CD8-positive, alpha-beta memory T cell (primary cell): ENCODE measurements at regions not wholly inside any gene's neighbourhood (a gene's known extent, or its start where the extent isn't known, plus 50 kb on each side); places are given as distances from the start of the nearest gene placed in this dataset.

Source experiments
- CTCF ChIA-PET: fragments of 350-600 bp; sonication (Branson Sonifier 250); formaldehyde crosslinking; loops from one replicate; lab custom pipeline; 2021; ENCODE audit warnings: antibody characterized with exemption; lab: Charles Lee
- POLR2A ChIA-PET: fragments of 350-600 bp; sonication (Branson Sonifier 250); formaldehyde crosslinking; loops from one replicate; lab custom pipeline; 2021; ENCODE audit warnings: antibody characterized with exemption; lab: Charles Lee
- DNase-seq, 5 donors: peaks; one replicate each; pipeline versions ENCODE4 v3.0.0 to v3.0.0-alpha.2; 2020 to 2022; ENCODE audit warnings: mixed read lengths in 1 of 5
- H3K27ac ChIP-seq: one replicate; pipeline ENCODE4 v1.7.0; 2013; ENCODE audit warnings: low read depth, mild to moderate bottlenecking, low read length, moderate library complexity
- H3K27me3 ChIP-seq: 2 replicates; pipeline ENCODE4 v1.7.0; 2013; ENCODE audit warnings: low read length, mild to moderate bottlenecking; ENCODE audit not compliant: insufficient read depth, poor library complexity, severe bottlenecking
- H3K36me3 ChIP-seq: 2 replicates; pipeline ENCODE4 v1.7.0; 2013; ENCODE audit warnings: mild to moderate bottlenecking, low read length, moderate library complexity; ENCODE audit not compliant: insufficient read depth
- H3K4me1 ChIP-seq: 2 replicates; pipeline ENCODE4 v1.7.0; 2013; ENCODE audit warnings: mild to moderate bottlenecking, low read length, moderate library complexity; ENCODE audit not compliant: insufficient read depth
- H3K4me3 ChIP-seq: 2 replicates; pipeline ENCODE4 v1.7.0; 2013; ENCODE audit warnings: mild to moderate bottlenecking, low read length
- H3K9me3 ChIP-seq: 2 replicates; pipeline ENCODE4 v1.7.0; 2013; ENCODE audit warnings: mild to moderate bottlenecking, low read length
- H3K27ac Mint-ChIP-seq, 8 donors: one replicate each; pipeline ENCODE4 v1.8.0; 2020 to 2021; ENCODE audit warnings: mixed read lengths in 8 of 8, mild to moderate bottlenecking in 6 of 8, inconsistent platforms in 3 of 8, moderate library complexity in 3 of 8
- H3K27me3 Mint-ChIP-seq, 2 donors: one replicate each; pipeline ENCODE4 v1.8.0; 2020 to 2021; ENCODE audit warnings: mixed read lengths in 2 of 2, mild to moderate bottlenecking in 1 of 2, moderate library complexity in 1 of 2
- H3K36me3 Mint-ChIP-seq, 3 donors: one replicate each; pipeline ENCODE4 v1.8.0; 2020 to 2021; ENCODE audit warnings: mixed read lengths in 3 of 3, inconsistent platforms in 1 of 3, mild to moderate bottlenecking in 1 of 3
- H3K4me1 Mint-ChIP-seq, 3 donors: one replicate each; pipeline ENCODE4 v1.8.0; 2020 to 2021; ENCODE audit warnings: mixed read lengths in 3 of 3, inconsistent platforms in 1 of 3, mild to moderate bottlenecking in 1 of 3
- H3K4me3 Mint-ChIP-seq, 7 donors: one replicate each; pipeline ENCODE4 v1.8.0; 2020 to 2021; ENCODE audit warnings: mixed read lengths in 7 of 7, mild to moderate bottlenecking in 6 of 7, moderate library complexity in 4 of 7, inconsistent platforms in 2 of 7
- H3K9me3 Mint-ChIP-seq, 5 donors: one replicate each; pipeline ENCODE4 v1.8.0; 2020 to 2022; ENCODE audit warnings: mixed read lengths in 5 of 5, mild to moderate bottlenecking in 3 of 5, moderate library complexity in 2 of 5, inconsistent platforms in 1 of 5

DNA sequence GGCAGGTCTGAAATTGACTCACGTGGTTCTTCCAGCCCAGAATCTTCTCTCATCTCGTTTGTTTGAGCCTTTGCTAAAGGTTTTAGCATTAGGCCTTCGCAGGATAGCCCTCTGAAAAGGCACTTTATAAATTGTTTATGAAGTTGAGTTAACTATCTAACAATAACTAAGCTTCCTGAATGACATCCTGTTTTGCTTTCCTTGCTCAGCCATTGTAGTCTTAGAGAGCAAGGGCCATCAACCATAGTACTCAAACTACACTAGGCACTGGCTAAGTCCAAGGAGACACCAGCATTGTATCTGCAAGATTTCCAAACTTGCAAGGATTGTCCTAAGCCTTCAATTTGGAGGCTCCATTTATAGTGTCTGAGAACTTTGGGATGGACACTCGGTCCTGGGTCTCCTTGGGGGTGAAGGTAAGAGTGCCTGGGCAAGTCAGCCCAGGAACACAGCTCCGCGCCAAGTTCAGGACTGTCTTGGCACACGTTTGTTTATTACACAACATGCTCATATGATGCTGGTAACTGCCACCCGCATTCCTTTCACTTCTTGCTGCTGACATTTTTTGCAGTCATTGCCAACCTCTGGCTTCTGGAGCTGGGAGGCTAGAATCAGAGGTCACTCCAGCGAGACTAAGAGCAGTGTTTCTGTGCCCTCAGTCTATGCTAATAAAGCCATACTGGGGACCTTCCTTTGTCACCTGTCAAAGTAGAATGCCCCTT is 151.1 kb downstream of the ESM1 start:
- Histone ChIP-seq H3K9me3 (no peaks in the 10 kb centered on the region), H3K36me3 (no peaks in the 10 kb centered on the region), H3K4me3 (no peak overlapping the region), H3K27me3 (no peaks in the 10 kb centered on the region), H3K27ac (no peak overlapping the region), H3K4me1 (no peaks in the 10 kb centered on the region)
- peaks cover 0 to 1% of the 10 kb centered on the region in 2 donors for H3K27me3 Mint-ChIP-seq
- CTCF ChIA-PET: interaction anchor here (0.7 to 3.5 kb wide), 2 partner anchors 8 to 11 kb away, joined by 4 to 12 read pairs; no protein-coding TSS in a partner anchor
- no peaks in the 10 kb centered on the region for H3K36me3 Mint-ChIP-seq
- DNase-seq: no peak
- POLR2A ChIA-PET: no interaction called here
- H3K9me3 Mint-ChIP-seq: no peaks in the 10 kb centered on the region
- no peak overlapping the region for H3K4me3 Mint-ChIP-seq
- peak overlapping the region in 1 of 8 donors; percentile 0 for H3K27ac Mint-ChIP-seq
- peaks cover 14 to 28% (median 16%) of the 10 kb centered on the region in 3 donors for H3K4me1 Mint-ChIP-seq

GRCh38 chr5:54833590-54833989 is 151.8 kb downstream of the ESM1 start:
- Mint-ChIP-seq H3K4me3 (no peak overlapping the region), H3K36me3 (no peaks in the 10 kb centered on the region), H3K27me3 (peaks cover 0 to 1% of the 10 kb centered on the region in 2 donors), H3K9me3 (no peaks in the 10 kb centered on the region), H3K4me1 (peaks cover 16 to 33% (median 18%) of the 10 kb centered on the region in 3 donors), H3K27ac (peak overlapping the region in 3 of 8 donors; percentile 11 to 33 (median 20))
- Histone ChIP-seq H3K9me3 (no peaks in the 10 kb centered on the region), H3K27ac (no peak overlapping the region), H3K4me1 (no peaks in the 10 kb centered on the region), H3K4me3 (no peak overlapping the region), H3K27me3 (no peaks in the 10 kb centered on the region), H3K36me3 (no peaks in the 10 kb centered on the region)
- ChIA-PET CTCF (interaction anchor here (1.7 to 3.5 kb wide), 3 partner anchors 12 to 316 kb away, joined by 5 to 12 read pairs (median 12); partner anchors contain the start of gene SNX18), POLR2A (no interaction called here)
- DNase-seq: no peak

DNA sequence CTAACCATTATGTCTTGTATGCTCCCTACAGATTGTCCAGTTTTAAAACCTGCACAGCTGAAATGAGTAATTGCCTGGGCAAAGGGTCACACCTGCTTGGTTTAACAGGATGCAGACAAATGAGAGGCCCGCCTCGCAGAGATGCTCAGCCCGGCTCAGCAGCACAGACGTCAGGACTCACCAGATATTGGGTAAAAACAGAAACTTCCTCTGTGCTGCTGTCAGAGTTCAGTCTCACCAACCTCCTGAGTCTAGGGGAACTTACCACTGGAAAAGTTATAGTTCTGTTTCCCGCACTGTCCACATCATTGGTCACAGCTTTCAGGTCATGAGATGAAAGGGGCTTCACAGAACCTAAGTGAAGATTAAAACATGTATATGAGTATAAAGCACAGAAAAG is 152.5 kb downstream of the ESM1 start:
- DNase-seq: no peak
- Histone ChIP-seq H3K4me1 (no peaks in the 10 kb centered on the region), H3K27me3 (no peaks in the 10 kb centered on the region), H3K36me3 (no peaks in the 10 kb centered on the region), H3K4me3 (no peak overlapping the region), H3K9me3 (no peaks in the 10 kb centered on the region), H3K27ac (no peak overlapping the region)
- Mint-ChIP-seq H3K4me1 (peaks cover 16 to 33% (median 18%) of the 10 kb centered on the region in 3 donors), H3K36me3 (no peaks in the 10 kb centered on the region), H3K27ac (peak overlapping the region in 4 of 8 donors; percentile 30 to 63 (median 48)), H3K27me3 (peaks cover 0 to 1% of the 10 kb centered on the region in 2 donors), H3K9me3 (no peaks in the 10 kb centered on the region), H3K4me3 (no peak overlapping the region)
- CTCF ChIA-PET: interaction anchor here (1.7 to 3.5 kb wide), 3 partner anchors 12 to 315 kb away, joined by 5 to 12 read pairs (median 12); partner anchors contain the start of gene SNX18
- POLR2A ChIA-PET: interaction anchor here (0.5 kb wide), 1 partner anchor 54 kb away, joined by 3 read pairs; no protein-coding TSS in a partner anchor

GRCh38 chr5:54832045-54832444 is 153.3 kb downstream of the ESM1 start:
- Mint-ChIP-seq H3K4me3 (no peak overlapping the region), H3K4me1 (peaks cover 16 to 33% (median 18%) of the 10 kb centered on the region in 3 donors), H3K36me3 (peaks cover 0 to under 1% (median 0%) of the 10 kb centered on the region in 3 donors), H3K9me3 (no peaks in the 10 kb centered on the region), H3K27me3 (peaks cover 0 to 1% of the 10 kb centered on the region in 2 donors), H3K27ac (no peak overlapping the region)
- Histone ChIP-seq H3K9me3 (no peaks in the 10 kb centered on the region), H3K27ac (no peak overlapping the region), H3K4me3 (no peak overlapping the region), H3K4me1 (no peaks in the 10 kb centered on the region), H3K27me3 (no peaks in the 10 kb centered on the region), H3K36me3 (no peaks in the 10 kb centered on the region)
- ChIA-PET POLR2A (no interaction called here), CTCF (interaction anchor here (1.7 to 3.2 kb wide), 2 partner anchors 11 to 314 kb away, joined by 5 to 12 read pairs; partner anchors contain the start of gene SNX18)
- no peak for DNase-seq

GRCh38 chr5:54831233-54831632 is 154.2 kb downstream of the ESM1 start:
- Histone ChIP-seq H3K4me1 (no peaks in the 10 kb centered on the region), H3K27ac (no peak overlapping the region), H3K36me3 (no peaks in the 10 kb centered on the region), H3K27me3 (no peaks in the 10 kb centered on the region), H3K4me3 (no peak overlapping the region), H3K9me3 (no peaks in the 10 kb centered on the region)
- CTCF ChIA-PET: interaction anchor here (3.2 kb wide), 1 partner anchor 313 kb away, joined by 12 read pairs; the partner anchor contains the start of gene SNX18
- POLR2A ChIA-PET: no interaction called here
- H3K27ac Mint-ChIP-seq: no peak overlapping the region
- no peak overlapping the region for H3K4me3 Mint-ChIP-seq
- DNase-seq: no peak
- no peaks in the 10 kb centered on the region for H3K9me3 Mint-ChIP-seq
- peaks cover 16 to 33% (median 18%) of the 10 kb centered on the region in 3 donors for H3K4me1 Mint-ChIP-seq
- peaks cover 0 to 1% (median 0%) of the 10 kb centered on the region in 3 donors for H3K36me3 Mint-ChIP-seq
- H3K27me3 Mint-ChIP-seq: peaks cover 0 to 1% of the 10 kb centered on the region in 2 donors

- Histone ChIP-seq H3K27me3 (no peaks in the 10 kb centered on the region), H3K4me1 (no peaks in the 10 kb centered on the region), H3K36me3 (no peaks in the 10 kb centered on the region), H3K4me3 (no peak overlapping the region), H3K27ac (no peak overlapping the region), H3K9me3 (no peaks in the 10 kb centered on the region)
- DNase-seq: no peak
- Mint-ChIP-seq H3K9me3 (peaks cover 0 to 2% (median 0%) of the 10 kb centered on the region in 5 donors), H3K36me3 (peaks cover 0 to 1% (median 0%) of the 10 kb centered on the region in 3 donors), H3K27me3 (peaks cover 0 to 3% of the 10 kb centered on the region in 2 donors), H3K4me3 (no peak overlapping the region), H3K27ac (no peak overlapping the region), H3K4me1 (peaks cover 16 to 33% (median 18%) of the 10 kb centered on the region in 3 donors)
- CTCF ChIA-PET: no interaction called here
- POLR2A ChIA-PET: no interaction called here
These were observed 155.5 kb downstream of the ESM1 start for GRCh38 chr5:54829676-54830535.

- H3K4me1 ChIP-seq: no peaks in the 10 kb centered on the region
These were observed 156.3 kb downstream of the ESM1 start for GRCh38 chr5:54829102-54829501.

More at GRCh38 chr5:54829102-54829501, 156.3 kb downstream of the ESM1 start:
- Mint-ChIP-seq H3K9me3 (peaks cover 0 to 2% (median 0%) of the 10 kb centered on the region in 5 donors), H3K36me3 (peaks cover 0 to 1% (median 0%) of the 10 kb centered on the region in 3 donors), H3K4me1 (peaks cover 14 to 26% (median 16%) of the 10 kb centered on the region in 3 donors), H3K4me3 (peak overlapping the region in 1 of 7 donors; percentile 27), H3K27me3 (peaks cover 0 to 3% of the 10 kb centered on the region in 2 donors), H3K27ac (peak overlapping the region in 1 of 8 donors; percentile 55)
- no peaks in the 10 kb centered on the region for H3K9me3 ChIP-seq
- H3K4me3 ChIP-seq: no peak overlapping the region
- POLR2A ChIA-PET: no interaction called here
- no peak overlapping the region for H3K27ac ChIP-seq
- CTCF ChIA-PET: interaction anchor here (1.1 kb wide), 1 partner anchor 312 kb away, joined by 3 read pairs; the partner anchor contains the start of gene SNX18
- H3K36me3 ChIP-seq: no peaks in the 10 kb centered on the region
- no peaks in the 10 kb centered on the region for H3K27me3 ChIP-seq
- peak in 1 of 5 donors; percentile 1 for DNase-seq
